ENCODE measurements at regions not wholly inside any gene's neighbourhood (a gene's known extent, or its start where the extent isn't known, plus 50 kb on each side); places are given as distances from the start of the nearest gene placed in this dataset.

GRCh38 chr3:130821806-130822205 lies 72.1 kb upstream of the ATP2C1 start:
- TF ChIP-seq POLR2A (IDR thresholded peaks at IDR 0.05) (no peak), CTCF (IDR thresholded peaks at IDR 0.05) (no peak)
